HEK293 (cell line): ENCODE measurements at regions not wholly inside any gene's neighbourhood (a gene's known extent, or its start where the extent isn't known, plus 50 kb on each side); places are given as distances from the start of the nearest gene placed in this dataset.

ENCODE experiments used
- CTCF ChIP-seq: fragments of 450-650 bp; formaldehyde crosslinking; IDR thresholded peaks from 2 replicates; pipeline ENCODE4 v1.5.1; 2016; ENCODE audit warnings: missing biosample characterization, missing genetic modification characterization
- HOXA7 ChIP-seq: sonication (generic); formaldehyde crosslinking; IDR thresholded peaks from 2 replicates; pipeline ENCODE4 v1.8.1; 2022; ENCODE audit warnings: missing genetic modification reagents, borderline replicate concordance
- PBX3 ChIP-seq: sonication (generic); formaldehyde crosslinking; IDR thresholded peaks from 2 replicates; pipeline ENCODE4 v1.8.1; 2022; ENCODE audit warnings: mild to moderate bottlenecking, moderate library complexity, missing genetic modification reagents
- ZNF133 ChIP-seq: fragments of 450-650 bp; formaldehyde crosslinking; IDR thresholded peaks from 2 replicates; pipeline ENCODE4 v1.5.1; 2016; ENCODE audit warnings: missing biosample characterization, missing genetic modification characterization
- ZNF302 ChIP-seq: fragments of 450-650 bp; formaldehyde crosslinking; IDR thresholded peaks from 2 replicates; pipeline ENCODE4 v1.5.1; 2016; ENCODE audit warnings: missing biosample characterization, missing genetic modification characterization, low read depth
- ZNF354C ChIP-seq: fragments of 450-650 bp; formaldehyde crosslinking; IDR thresholded peaks from 2 replicates; pipeline ENCODE4 v1.5.1; 2016; ENCODE audit warnings: missing biosample characterization, missing genetic modification characterization, low read depth, borderline replicate concordance

GRCh38 chr7:17532861-17533404 is 234.5 kb downstream of the AHR start:
- no peak for TF ChIP-seq ZNF302
- no peak for TF ChIP-seq ZNF133
- no peak for TF ChIP-seq CTCF (tag by site-specific recombination)
- TF ChIP-seq PBX3 (CRISPR knock-in tag): no peak
- no peak for TF ChIP-seq HOXA7 (CRISPR knock-in tag)
- TF ChIP-seq ZNF354C (tag by site-specific recombination): no peak
